GM12878 (cell line): ENCODE measurements at regions not wholly inside any gene's neighbourhood (a gene's known extent, or its start where the extent isn't known, plus 50 kb on each side); places are given as distances from the start of the nearest gene placed in this dataset.

Experiments used
- ATF7 ChIP-seq: fragments of 450-650 bp; IDR thresholded peaks from 2 replicates; pipeline ENCODE4 v1.6.1; 2016; ENCODE audit warnings: low read depth, mild to moderate bottlenecking
- BRCA1 ChIP-seq: IDR thresholded peaks from 2 replicates; pipeline ENCODE4 v1.6.1; 2011; ENCODE audit warnings: low read depth, low read length, improper control_type of control experiment
- CTCF ChIP-seq, 3 experiments: IDR thresholded peaks in 2 of 3; conservative IDR thresholded peaks in 1 of 3; 2 replicates each; pipeline ENCODE4 v1.5.1; 2011; ENCODE audit warnings: low read depth in 3 of 3, low read length in 3 of 3, mild to moderate bottlenecking in 3 of 3, control low read depth in 2 of 3, moderate library complexity in 2 of 3, inconsistent platforms in 1 of 3, mixed read lengths in 1 of 3; ENCODE audit not compliant: control insufficient read depth in 2 of 3, insufficient read depth in 1 of 3; ENCODE audit errors: extremely low read depth in 1 of 3
- ESRRA ChIP-seq: IDR thresholded peaks from 2 replicates; pipeline ENCODE4 v1.6.1; 2012; ENCODE audit warnings: mild to moderate bottlenecking, low read length, improper control_type of control experiment
- RFX5 ChIP-seq: IDR thresholded peaks from 2 replicates; pipeline ENCODE4 v1.6.1; 2011; ENCODE audit warnings: low read depth, low read length, improper control_type of control experiment
- TARDBP ChIP-seq: IDR thresholded peaks from 2 replicates; pipeline ENCODE4 v1.6.1; 2016; ENCODE audit warnings: borderline replicate concordance
- ZNF274 ChIP-seq: IDR thresholded peaks from one replicate; pipeline ENCODE4 v1.8.0; 2011; ENCODE audit not compliant: insufficient read length, insufficient read depth
- TF ChIP-seq, protein P1 (sequence below): IDR thresholded peaks from 2 replicates; pipeline ENCODE4 v1.6.1; 2011; ENCODE audit warnings: borderline replicate concordance, low read depth, mild to moderate bottlenecking, moderate library complexity, mixed read lengths, low read length; ENCODE audit not compliant: insufficient read depth; ENCODE audit errors: extremely low read length

GRCh38 chr21:36647279-36648093 lies 51.4 kb upstream of the SIM2 start:
- TF ChIP-seq, protein P1, sequence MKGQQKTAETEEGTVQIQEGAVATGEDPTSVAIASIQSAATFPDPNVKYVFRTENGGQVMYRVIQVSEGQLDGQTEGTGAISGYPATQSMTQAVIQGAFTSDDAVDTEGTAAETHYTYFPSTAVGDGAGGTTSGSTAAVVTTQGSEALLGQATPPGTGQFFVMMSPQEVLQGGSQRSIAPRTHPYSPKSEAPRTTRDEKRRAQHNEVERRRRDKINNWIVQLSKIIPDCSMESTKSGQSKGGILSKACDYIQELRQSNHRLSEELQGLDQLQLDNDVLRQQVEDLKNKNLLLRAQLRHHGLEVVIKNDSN = no peak
- TF ChIP-seq CTCF (IDR thresholded peaks at IDR 0.05 in 2 of 3, conservative IDR thresholded peaks at IDR 0.05 in 1 of 3; ENCODE audit: control insufficient read depth in 2 of 3, extremely low read depth in 1 of 3, insufficient read depth in 1 of 3, low read depth in 3 of 3, low read length in 3 of 3) = no peak
- TF ChIP-seq ATF7 = no peak
- no peak for TF ChIP-seq ESRRA
- TF ChIP-seq ZNF274 = no peak
- TF ChIP-seq BRCA1 = no peak
- no peak for TF ChIP-seq RFX5
- TF ChIP-seq TARDBP = no peak
